Activated CD4-positive, alpha-beta T cell treated with anti-CD3 and anti-CD28 coated beads, Interleukin-10, Interleukin-2, amounts not matched to agents 100 ng/mL and 50 ng/mL, durations not matched to agents 16 hours and 8 hours (primary cell): ENCODE measurements at regions not wholly inside any gene's neighbourhood (a gene's known extent, or its start where the extent isn't known, plus 50 kb on each side); places are given as distances from the start of the nearest gene placed in this dataset.
"Not testable (repeated sequence)": the region's sequence is repeated elsewhere in the genome, so short reads cannot be mapped to it uniquely, and the experiment has no call there.

Source experiments
- DNase-seq: peaks from one replicate; pipeline ENCODE4 v3.0.0-alpha.2; 2020

DNA sequence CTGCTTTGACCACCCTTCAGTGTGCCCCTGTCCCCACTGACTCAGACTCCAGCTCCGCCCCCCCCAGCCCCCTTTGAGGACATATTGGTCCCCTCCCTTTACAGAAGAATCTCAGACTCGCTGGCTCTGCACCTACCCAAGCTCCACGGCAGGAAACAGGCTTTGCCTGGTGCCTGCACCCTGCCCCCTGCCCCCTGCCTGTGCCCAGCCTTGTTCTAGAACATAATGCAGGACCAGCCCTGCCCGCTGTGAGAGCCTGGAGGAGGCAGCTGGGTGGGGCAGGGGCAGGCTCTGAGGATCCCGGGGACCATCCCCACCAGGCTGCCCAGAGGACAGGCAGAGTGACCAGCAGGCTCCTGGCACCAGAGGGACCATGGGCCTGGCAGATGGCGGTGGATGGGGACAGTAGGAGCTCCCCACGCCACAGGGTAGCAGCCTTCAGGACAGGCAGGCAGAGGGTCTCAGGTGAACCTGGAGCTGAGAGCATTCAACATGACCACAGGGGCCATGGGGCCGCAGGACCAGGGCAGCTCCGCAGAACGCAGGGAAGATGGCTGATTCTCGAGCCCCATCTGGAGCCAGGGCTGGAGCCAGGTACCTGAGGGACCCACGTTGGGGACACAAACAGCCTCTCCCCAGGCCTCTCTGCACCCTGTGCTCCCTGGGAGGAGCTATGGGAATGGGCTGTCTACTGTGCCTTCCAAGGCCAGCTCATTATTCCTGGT, 165.0 kb upstream of the FOXD4L5 start:
- not testable (repeated sequence) for DNase-seq

DNA sequence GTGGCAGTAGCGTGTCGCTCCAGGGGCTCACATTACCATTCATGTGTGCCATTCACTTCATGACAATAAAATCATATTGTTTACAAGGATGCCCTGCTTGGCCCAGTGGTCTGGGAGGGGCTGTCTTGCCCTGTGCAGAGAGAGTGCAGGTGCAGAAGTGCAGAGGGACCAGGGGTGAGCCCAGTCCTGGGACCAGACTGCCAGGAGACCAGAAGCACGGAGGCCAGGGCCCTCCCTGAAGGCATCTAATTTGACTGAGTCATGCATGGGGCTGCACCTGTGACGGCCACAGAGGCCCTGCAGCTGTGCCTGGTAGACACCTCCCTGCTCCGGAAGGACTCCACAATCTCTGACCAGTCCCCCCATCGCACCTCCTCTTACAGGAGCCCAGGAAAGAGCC, 164.4 kb upstream of the FOXD4L5 start:
- no peak for DNase-seq

DNA sequence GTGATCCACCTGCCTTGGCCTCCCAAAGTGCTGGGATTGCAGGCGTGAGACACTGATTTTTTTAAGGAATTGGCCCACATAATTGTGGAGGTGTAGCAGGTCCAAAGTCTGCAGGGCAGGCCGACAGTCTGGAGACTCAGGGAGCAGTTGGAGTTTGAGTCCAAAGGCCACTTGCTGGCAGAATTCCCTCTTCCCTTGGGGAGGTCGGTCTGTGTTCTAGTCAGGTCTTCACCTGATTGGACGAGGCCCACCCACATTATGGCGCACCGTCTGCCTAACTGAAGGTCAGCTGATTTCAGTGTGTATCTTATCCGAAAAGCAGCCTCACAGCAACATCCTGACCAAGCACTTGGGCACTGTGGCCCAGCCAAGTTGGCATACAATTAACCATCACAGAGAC, 162.1 kb upstream of the FOXD4L5 start:
- DNase-seq = not testable (repeated sequence)

DNA sequence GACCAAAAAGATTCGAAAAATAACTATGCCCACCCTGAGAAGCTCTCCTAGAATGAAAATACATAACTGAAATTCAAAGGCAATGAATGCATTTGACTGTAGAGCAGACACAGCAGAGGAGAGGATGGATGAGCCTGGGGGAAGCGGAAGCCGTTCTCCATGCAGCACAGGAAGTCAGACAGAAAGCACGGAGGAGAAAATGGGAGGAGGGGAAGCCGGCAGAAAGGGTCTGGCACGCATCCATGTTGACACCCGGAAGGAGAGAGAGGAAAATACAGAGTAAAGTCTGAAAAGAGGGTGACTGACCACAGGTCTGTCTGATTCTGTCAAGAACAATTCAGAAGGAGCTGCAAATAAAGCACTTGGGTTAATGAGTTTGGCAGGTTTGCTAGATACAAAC, 161.0 kb upstream of the FOXD4L5 start:
- not testable (repeated sequence) for DNase-seq

DNA sequence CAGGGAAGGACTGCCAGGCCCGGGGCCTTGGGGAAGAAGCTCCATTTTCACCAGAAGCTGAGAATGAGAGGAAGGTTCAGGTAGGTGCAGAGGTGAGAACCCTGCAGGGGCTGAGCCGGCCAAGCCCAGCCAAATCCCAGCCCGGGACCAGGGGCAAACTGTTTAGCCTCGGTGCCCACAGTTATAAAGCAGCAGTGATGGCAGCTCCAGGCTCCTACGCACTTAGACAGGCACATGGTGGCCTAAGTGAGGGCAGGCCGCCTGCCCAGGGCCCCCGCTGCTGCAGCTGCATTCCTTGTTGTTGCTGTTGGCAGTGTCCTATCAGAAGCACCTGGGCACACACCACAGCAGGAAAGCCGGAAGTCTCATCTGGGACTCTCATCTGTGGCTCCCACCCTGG, 159.9 kb upstream of the FOXD4L5 start:
- DNase-seq = no peak

DNA sequence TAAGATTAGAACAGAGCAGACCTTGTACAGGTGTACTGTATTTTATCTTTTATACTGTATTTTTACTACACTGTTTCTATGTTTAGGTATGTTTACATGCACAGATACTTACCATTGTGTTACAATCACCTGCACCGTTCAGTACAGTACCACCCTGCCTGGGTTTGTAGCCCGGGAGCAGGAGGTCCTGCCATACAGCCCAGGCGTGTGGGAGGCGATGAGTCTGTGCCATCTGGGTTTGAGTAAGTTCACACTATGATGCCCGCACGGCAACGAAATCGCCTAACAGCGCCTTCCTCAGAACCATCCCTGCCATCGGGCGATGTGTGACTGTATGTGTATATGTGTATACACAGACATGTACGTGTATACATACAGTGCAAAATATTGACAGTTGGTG, 157.1 kb upstream of the FOXD4L5 start:
- DNase-seq = not testable (repeated sequence)

DNA sequence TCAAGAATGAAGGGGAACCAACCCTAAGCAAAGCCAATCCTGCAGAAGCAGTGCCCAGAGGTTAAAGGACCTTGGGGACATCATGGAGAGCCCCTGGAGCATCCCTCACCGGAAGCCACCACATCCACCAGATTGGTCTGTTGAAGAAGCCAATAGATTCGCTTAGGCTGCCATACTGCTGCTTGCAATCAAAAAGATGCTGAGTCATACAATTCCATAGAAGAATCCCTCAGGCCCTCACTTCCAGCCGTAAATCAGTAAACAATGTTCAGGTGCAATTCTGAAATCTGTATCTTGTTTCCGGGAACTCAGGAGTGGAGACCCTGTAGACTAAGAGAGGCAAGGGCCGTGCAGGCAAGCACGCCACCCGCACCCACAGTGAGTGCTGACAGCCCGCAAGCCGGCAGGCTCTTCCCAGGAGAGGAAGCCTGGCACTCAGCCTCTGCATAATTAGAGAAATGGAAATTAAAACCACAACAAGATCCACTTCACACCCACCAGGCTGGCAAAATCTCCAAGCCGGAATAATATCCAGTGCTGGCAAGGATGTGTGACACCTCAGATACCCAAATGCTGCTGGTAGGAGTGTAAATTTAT, 156.4 kb upstream of the FOXD4L5 start:
- not testable (repeated sequence) for DNase-seq

DNA sequence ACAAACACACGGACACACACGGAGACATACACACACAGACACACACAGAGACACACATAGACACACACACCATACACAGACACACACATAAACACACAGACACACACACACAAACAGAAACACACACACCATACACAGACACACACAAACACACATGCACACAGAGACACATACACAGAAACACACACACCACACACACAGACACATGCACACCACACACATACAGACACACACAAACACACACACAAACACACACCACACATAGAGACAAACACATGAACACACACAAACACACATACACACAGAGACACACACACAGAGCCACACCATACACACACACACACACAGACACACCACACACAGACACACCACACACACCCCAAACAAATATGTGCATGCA, 152.7 kb upstream of the FOXD4L5 start:
- no peak for DNase-seq

DNA sequence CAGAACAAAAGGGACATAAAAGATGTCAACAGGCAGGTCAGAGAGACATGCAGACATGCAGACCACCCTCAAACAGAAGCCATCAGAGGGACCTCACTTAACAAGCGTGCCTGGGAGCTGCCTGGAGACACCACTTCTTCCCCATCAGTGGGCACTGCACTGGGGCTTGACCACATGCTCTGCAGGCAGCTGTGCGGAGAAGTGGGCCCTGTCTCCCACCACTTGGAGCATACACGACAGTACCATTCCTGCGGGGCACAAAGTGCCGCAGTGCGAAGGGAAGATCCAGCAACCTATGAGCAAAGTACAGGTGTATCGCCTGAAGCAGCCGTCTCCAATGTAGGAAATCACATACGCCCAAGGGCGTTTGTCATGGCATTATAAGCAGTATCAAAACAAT, 150.5 kb upstream of the FOXD4L5 start:
- DNase-seq = no peak

DNA sequence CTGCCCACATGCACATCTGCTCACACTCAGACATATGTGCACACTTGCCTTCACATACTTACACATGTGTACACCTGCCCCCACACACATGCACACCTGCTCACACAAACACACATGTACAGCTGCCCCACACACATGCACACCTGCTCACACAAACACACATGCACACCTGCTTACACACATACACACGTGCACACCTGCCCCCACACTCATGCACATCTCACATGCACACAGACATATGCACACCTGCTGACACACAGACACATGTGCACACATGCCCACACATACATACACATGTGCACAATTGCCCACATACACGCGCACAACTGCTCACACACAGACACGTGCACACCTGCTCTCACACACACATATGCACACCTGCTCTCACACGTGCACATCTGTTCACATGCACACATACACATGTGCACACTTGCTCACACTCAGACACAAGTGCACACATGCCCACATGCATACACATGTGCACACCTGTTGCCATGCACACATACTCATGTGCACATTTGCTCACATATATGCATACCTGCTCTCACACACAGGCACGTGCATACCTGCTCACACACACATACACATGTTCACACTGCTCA, 147.8 kb upstream of the FOXD4L5 start:
- no peak for DNase-seq

DNA sequence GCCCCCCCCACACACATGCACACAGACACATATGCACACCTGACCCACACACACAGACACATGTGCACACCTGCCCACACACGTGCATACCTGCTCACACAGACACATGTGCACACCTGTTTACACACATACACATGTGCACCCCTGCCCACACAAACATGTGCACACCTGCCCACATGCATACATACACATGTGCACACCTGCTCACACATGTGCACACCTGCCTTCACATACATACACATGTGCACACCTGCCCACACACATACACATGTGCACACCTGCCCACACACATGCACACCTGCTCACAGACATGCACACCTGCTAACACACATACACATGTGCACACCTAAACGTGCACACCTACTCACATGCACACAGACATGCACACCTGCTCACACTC, 147.0 kb upstream of the FOXD4L5 start:
- DNase-seq = no peak

DNA sequence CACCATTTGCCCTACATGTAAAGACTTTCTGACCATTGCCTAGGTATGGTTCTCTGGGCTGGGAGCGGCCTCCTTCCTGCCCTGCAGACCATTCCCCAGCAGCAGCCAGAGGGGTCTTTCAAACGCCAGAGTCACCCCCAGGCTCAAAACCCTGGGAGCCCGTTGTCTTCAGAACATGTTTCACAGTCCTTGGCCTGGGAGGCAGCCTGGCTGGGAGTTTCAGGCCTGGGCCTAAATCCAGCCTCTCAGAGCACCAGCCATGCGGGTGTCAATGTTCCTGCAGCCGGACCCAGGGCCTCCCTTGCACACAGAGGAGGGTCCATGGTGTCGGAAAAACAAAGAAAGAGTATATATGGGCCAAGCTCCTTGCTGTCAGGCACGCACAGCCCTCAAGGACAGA, 145.2 kb upstream of the FOXD4L5 start:
- no peak for DNase-seq

DNA sequence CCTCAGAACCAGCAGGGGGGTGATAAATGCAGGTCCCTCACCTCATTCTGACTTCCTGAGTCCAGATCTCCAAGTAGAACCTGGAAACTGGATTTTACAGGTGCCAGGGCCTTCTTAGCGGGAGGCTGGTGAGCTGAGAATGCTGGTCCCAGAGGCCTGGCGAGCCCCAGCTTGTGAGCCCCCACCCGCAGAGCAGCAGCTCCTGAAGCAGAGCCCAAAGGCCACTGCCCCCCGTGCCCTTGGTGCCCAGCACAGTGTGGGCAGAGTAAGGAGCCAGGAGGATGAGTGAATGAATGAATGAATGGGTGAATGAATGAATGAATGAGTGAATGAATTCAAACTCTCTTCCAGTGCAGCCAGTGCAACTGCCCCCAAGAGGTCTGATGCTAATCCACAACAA, 142.4 kb upstream of the FOXD4L5 start:
- DNase-seq = not testable (repeated sequence)

DNA sequence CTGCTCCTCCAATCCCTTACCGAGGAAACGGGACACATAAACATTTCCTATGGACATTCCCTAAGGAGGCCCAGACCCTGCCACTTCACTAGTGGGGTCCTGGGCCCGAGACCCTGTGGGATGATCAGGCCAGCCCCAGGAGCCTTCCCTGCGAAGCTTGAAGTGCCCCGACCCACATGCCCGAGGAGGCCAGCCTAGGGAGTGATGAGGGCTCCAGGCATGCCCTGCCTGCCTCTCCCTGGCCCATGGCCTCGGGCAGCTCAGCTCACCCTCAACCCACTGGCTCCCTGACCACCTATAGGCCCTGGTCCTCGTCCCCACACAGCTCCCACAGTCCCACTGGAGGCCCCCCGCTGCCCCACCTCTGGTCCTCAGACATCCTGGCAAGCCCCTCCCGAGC, 141.8 kb upstream of the FOXD4L5 start:
- DNase-seq = not testable (repeated sequence)

DNA sequence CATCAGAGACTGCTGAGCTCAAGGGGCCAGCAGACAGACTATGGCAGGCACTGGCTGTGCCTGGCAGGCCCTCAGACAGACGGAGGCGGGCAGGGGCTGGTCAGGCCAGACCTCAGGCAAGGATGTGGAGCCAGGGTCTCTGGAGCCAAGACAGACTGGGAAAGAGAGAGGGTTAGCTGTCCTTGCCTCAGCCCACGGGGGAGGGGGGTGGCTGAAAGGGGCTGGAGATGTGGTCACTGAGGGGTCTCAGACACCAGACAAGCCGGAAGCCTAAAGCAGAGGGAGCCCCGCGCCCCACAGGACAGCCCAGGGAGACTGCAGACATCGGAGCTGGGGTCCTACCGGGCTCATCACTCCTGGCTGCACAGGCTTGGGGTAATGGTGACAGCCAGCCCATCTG, 141.2 kb upstream of the FOXD4L5 start:
- no peak for DNase-seq

DNA sequence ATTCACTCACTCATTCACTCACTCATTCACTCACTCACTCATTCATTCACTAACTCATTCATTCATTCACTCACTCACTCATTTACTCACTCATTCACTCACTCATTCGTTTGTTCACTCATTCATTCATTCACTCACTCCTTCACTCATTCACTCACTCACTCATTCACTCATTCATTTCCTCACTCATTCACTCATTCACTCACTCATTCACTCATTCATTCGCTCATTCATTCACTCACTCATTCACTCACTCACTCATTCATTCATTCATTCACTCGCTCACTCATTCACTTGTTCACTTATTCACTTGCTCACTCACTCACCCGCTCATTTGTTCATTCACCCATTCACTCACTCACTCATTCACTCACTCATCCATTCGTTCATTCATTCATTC, 140.2 kb upstream of the FOXD4L5 start:
- not testable (repeated sequence) for DNase-seq

DNA sequence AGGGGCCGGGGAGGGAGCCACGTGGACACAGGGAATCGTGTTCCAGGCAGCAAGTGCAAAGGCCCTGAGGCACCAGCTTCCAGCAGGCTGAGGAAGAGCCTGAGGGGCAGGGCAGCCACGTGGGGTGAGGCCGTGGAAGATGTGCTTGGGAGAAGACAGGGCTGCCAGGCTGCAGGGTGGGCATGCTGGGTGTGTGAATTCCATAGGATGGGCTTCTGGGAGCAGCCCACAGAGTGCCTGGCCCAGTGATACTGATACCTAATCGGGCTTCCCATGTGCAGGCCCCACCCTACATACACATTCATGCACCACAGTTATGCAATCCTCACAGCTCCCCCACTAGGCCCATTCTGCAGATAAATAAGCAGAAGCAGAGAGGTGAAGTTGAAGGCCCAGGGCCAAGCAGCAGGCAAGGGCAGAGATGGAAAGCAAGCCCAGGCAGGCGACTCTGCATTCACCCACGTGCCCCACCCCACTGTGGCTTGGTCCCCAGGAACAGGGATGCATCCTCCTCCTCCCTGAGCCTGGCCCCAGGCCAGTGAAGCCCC, 139.5 kb upstream of the FOXD4L5 start:
- DNase-seq = not testable (repeated sequence)

DNA sequence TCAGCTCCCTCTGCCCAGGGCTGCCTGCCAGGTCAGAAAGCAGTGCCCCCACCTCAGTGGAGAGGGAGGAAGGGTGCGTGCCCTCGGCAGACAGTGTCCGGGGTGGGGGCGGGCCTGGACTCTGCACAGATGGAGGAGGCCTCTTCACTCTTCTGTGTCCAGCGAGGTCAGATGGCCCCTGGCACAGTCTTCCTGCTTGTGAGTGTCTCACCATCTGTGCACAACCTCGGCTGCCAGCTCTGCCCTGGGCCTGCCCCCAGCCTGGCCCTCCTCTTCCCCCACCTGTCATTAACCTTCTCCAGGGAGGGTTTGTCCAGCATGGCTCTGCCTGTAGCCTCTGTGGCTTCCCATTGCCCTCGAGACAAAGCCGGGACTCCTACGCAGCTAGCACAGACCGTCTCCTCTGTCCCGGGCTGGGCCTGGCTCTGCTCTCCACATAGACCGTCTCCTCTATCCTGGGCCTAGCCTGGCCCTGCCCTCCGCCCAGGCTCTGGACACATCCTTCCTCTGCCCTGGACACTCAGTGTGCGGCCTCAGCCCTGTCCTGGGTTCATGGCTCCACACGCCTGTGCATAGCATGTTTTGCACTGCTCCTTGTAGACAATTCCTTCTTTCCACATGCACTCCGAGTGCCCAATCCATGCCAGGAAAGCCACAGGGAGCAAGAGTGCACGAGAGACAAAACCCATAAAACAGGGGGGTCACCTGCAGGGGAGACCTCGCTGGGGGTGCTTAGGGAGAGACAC, 138.9 kb upstream of the FOXD4L5 start:
- DNase-seq = not testable (repeated sequence)

DNA sequence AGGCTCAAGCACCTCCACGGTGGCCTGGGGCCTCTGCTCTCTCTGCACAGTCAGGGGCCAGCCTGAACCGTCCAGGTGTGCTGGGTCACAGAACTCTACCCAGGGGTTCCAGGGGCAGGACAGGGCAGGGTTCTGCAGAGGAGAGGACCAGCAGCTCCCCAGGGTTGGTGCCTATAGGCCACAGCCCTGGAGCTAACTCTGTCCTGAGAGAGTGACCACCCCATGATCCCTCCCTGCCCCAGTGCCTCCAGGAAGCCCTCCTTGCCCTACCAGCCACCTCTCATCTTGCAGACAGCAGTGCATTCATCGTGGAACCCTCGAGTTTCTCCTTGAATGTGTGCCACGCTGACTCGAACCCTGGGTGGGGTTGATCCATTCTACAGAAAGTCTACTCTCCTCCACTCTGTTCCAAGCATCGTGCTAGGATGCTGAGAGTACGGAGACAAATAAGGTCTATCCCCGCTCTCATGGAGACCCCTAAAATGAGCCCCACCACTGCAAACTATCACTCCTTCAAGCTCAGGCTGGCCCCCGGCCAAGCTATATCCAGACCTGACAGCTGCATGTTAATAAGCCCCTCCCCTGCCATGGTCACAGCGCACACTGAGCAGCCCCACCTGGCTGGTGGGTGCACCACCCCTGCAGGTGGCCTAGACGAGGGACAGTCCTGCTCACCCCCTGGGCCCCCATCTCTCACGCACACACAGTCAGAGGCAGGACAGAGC, 138.1 kb upstream of the FOXD4L5 start:
- not testable (repeated sequence) for DNase-seq

DNA sequence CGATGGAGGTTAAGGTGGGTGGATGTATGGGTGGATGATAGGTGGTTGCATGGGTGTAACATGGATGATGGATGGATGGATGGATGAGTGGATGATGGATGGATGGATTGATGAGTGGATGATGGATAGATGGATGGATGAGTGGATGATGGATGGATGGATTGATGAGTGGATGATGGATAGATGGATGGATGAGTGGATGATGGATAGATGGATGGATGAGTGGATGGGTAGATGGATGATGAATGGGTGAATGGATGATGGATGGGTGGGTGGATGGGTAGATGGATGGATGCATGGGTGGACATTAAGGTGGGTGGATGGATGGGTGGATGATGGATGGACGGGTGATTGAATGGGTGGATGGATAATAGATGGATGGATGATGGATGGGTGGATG, 136.5 kb upstream of the FOXD4L5 start:
- DNase-seq = not testable (repeated sequence)

DNA sequence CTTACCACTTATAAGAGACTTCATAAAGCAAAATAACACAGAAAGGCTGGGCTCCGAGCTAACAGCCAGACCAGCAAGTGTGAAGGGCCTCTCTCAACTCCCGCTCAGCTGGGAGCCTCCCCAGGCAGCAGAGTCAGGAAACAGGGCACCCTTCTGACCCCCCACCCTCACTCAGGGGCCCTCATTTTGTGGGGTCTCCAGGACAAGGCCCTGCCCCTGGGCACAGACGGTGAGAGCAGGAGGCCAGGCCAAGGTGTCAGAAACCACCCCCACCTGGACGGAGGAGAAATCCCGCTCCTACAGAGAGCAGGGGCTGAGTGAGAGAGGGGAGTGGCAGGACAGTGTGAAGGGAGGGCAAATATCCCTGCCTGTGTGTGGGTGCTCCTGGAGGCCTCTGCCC, 135.8 kb upstream of the FOXD4L5 start:
- no peak for DNase-seq

DNA sequence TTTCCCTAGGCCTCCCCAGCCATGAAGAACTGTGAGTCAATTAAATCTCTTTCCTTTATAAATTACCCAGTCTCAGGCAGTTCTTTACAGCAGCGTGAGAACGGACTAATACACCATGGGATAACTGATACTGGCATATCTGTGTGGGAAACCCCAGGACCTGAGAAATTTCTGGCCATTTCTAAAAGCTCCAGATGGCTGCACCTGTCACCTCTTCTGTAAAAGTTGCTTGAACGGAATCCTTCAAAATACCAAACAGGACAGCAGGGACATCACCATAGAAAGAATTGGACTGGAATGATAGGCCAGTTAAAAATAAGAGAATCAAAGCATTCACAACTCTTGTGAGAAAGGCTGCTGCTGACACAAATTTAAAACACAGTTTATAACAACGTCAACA, 134.0 kb upstream of the FOXD4L5 start:
- DNase-seq = not testable (repeated sequence)

DNA sequence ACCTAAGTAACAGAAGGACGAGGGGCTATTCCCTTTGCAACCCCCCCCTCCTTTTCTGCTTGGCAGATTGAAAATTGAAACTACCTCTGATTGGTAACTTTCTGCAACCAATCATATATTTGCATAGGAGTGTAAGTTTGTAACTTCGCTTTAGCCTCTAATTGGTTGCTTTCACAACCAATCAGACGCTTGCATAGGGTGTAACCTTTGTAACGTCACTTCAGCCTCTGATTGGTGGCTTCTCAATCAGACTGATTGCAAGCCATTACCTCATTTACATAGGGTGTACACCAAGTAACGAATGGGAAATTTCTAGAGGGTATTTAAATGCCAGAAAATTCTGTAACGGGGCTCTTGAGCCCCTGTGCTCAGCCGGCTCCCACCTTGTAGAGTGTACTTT, 131.9 kb upstream of the FOXD4L5 start:
- not testable (repeated sequence) for DNase-seq
